Activated CD8-positive, alpha-beta T cell treated with anti-CD3 and anti-CD28 coated beads for 36 hours (primary cell): ENCODE measurements at regions not wholly inside any gene's neighbourhood (a gene's known extent, or its start where the extent isn't known, plus 50 kb on each side); places are given as distances from the start of the nearest gene placed in this dataset.

ENCODE experiments used
- ATAC-seq: fragments of 200-7000 bp; cut with Tn5 transposase; one replicate; pipeline ENCODE4 v1.10.0; 2021; ENCODE audit warnings: mild to moderate bottlenecking, moderate library complexity
- CTCF ChIA-PET: fragments of 350-600 bp; sonication (Branson Sonifier 250); formaldehyde crosslinking; loops from one replicate; lab custom pipeline; 2021; ENCODE audit warnings: antibody characterized with exemption; lab: Charles Lee
- POLR2A ChIA-PET: fragments of 350-600 bp; sonication (Branson Sonifier 250); formaldehyde crosslinking; loops from one replicate; lab custom pipeline; 2021; ENCODE audit warnings: antibody characterized with exemption; lab: Charles Lee
- DNase-seq: peaks from one replicate; pipeline ENCODE4 v3.0.0-alpha.2; 2020
- H3K27ac Mint-ChIP-seq: one replicate; pipeline ENCODE4 v1.8.0; 2021; ENCODE audit warnings: mild to moderate bottlenecking, mixed read lengths
- H3K27me3 Mint-ChIP-seq: one replicate; pipeline ENCODE4 v1.8.0; 2021; ENCODE audit warnings: mixed read lengths
- H3K36me3 Mint-ChIP-seq: one replicate; pipeline ENCODE4 v1.8.0; 2021; ENCODE audit warnings: low read depth, mixed read lengths
- H3K4me1 Mint-ChIP-seq: one replicate; pipeline ENCODE4 v1.8.0; 2021; ENCODE audit warnings: low read depth, mixed read lengths
- H3K4me3 Mint-ChIP-seq: one replicate; pipeline ENCODE4 v1.8.0; 2021; ENCODE audit warnings: mild to moderate bottlenecking, moderate library complexity, mixed read lengths
- H3K9me3 Mint-ChIP-seq: one replicate; pipeline ENCODE4 v1.8.0; 2021; ENCODE audit warnings: mixed read lengths
- CTCF ChIP-seq: fragments of 200-600 bp; IDR thresholded peaks from one replicate; pipeline ENCODE4 v1.8.0; 2022; ENCODE audit warnings: antibody characterized with exemption, mild to moderate bottlenecking
- intact Hi-C: fragments of 100-400 bp; cut with micrococcal nuclease; formaldehyde crosslinking; loops from one replicate; pipeline ENCODE4 v1.10.0; 2022

- peaks cover 10% of the 10 kb centered on the region for H3K9me3 Mint-ChIP-seq
- CTCF ChIA-PET = no interaction called here
- no peak overlapping the region for H3K27ac Mint-ChIP-seq
- DNase-seq (no peak), ATAC-seq (no peak)
- TF ChIP-seq CTCF = no peak
- POLR2A ChIA-PET = no interaction called here
- no peaks in the 10 kb centered on the region for H3K27me3 Mint-ChIP-seq
- intact Hi-C loops = no loop called here
- H3K4me1 Mint-ChIP-seq = no peaks in the 10 kb centered on the region
- no peak overlapping the region for H3K4me3 Mint-ChIP-seq
- H3K36me3 Mint-ChIP-seq = no peaks in the 10 kb centered on the region
Observed at GRCh38 chr9:13823026-13823425, 490.9 kb downstream of the NFIB start.

GRCh38 chr9:13817754-13818278 is 496.1 kb downstream of the NFIB start:
- no peak for DNase-seq
- H3K4me1 Mint-ChIP-seq = no peaks in the 10 kb centered on the region
- TF ChIP-seq CTCF = no peak
- H3K36me3 Mint-ChIP-seq = no peaks in the 10 kb centered on the region
- no peak overlapping the region for H3K27ac Mint-ChIP-seq
- intact Hi-C loops = no loop called here
- POLR2A ChIA-PET = no interaction called here
- H3K27me3 Mint-ChIP-seq = no peaks in the 10 kb centered on the region
- CTCF ChIA-PET = no interaction called here
- no peak for ATAC-seq
- H3K9me3 Mint-ChIP-seq = peaks cover 10% of the 10 kb centered on the region
- no peak overlapping the region for H3K4me3 Mint-ChIP-seq

DNA sequence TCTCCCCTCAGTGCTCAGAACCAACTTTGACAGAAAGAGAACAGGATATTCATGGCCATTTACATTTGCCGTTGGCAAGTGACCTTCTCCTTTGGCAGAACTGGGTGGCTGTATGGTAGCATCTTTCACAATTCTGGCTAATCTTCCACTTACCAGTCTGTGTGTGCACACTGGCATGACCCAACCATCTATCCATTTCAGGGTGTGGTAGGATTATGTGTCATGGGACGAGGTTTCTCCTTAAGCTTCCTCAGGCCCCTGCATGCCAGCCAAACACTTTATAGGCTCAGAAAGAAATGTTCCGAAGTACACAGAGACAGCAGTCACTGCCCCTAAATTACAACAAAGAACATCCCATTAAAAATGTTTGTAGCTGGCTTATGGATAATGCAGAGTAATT is 497.1 kb downstream of the NFIB start:
- Mint-ChIP-seq H3K36me3 (no peaks in the 10 kb centered on the region), H3K27me3 (no peaks in the 10 kb centered on the region), H3K4me3 (no peak overlapping the region), H3K4me1 (no peaks in the 10 kb centered on the region), H3K27ac (no peak overlapping the region), H3K9me3 (peaks cover 5% of the 10 kb centered on the region)
- intact Hi-C loops = no loop called here
- ChIA-PET CTCF (no interaction called here), POLR2A (no interaction called here)
- no peak for TF ChIP-seq CTCF
- no peak for DNase-seq
- no peak for ATAC-seq

GRCh38 chr9:13814647-13815400 is 499.1 kb downstream of the NFIB start:
- H3K36me3 Mint-ChIP-seq = no peaks in the 10 kb centered on the region
- no peak overlapping the region for H3K4me3 Mint-ChIP-seq
- ATAC-seq (no peak), DNase-seq (no peak)
- TF ChIP-seq CTCF = no peak
- no peaks in the 10 kb centered on the region for H3K4me1 Mint-ChIP-seq
- CTCF ChIA-PET = no interaction called here
- intact Hi-C loops = no loop called here
- H3K27ac Mint-ChIP-seq = no peak overlapping the region
- no peaks in the 10 kb centered on the region for H3K9me3 Mint-ChIP-seq
- no peaks in the 10 kb centered on the region for H3K27me3 Mint-ChIP-seq
- POLR2A ChIA-PET = no interaction called here

GRCh38 chr9:13811876-13812275 is 502.1 kb downstream of the NFIB start:
- CTCF ChIA-PET = no interaction called here
- Mint-ChIP-seq H3K4me3 (no peak overlapping the region), H3K36me3 (no peaks in the 10 kb centered on the region), H3K9me3 (no peaks in the 10 kb centered on the region), H3K27ac (no peak overlapping the region), H3K27me3 (no peaks in the 10 kb centered on the region), H3K4me1 (no peaks in the 10 kb centered on the region)
- DNase-seq = no peak
- POLR2A ChIA-PET = no interaction called here
- no peak for TF ChIP-seq CTCF
- ATAC-seq = no peak
- intact Hi-C loops = no loop called here
